ENCODE measurements at regions not wholly inside any gene's neighbourhood (a gene's known extent, or its start where the extent isn't known, plus 50 kb on each side); places are given as distances from the start of the nearest gene placed in this dataset.

DNA sequence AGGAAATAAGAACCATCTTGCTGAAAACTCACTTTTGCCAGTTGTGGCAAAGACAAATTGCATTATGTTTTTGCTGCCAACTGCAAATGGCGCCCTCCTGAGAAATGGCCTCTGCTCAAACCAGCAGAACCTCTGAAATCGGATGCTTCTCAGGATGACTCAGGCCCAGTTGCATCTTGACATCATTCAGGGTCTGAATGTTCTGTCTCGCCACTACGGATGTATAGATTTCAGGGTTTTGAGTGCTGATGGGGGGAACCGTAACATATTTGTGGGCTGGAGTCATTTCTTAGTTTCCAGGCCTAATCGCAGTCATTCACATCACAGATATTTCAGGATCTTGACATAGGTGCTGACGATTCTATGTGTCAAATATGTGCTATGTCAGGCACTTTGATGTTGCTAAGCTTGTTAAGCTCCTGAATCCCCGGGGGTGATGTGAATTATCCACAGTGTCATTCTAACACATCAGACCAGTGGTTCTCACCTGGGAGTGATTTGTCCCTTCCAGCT lies 207.1 kb downstream of the NFATC2 start:
- no peak overlapping the region for H3K27ac ChIP-seq (ENCODE audit: low read depth, low read length)
- no peak overlapping the region for H3K4me3 ChIP-seq (ENCODE audit: low read length)
- H3K27me3 ChIP-seq (ENCODE audit: control insufficient read depth, low read length) = 0 out of 2 replicates have a peak, but pooled peaks cover 3% of the 10 kb centered on the region
- no peaks in the 10 kb centered on the region for H3K9me3 ChIP-seq (ENCODE audit: control insufficient read depth, insufficient read depth, low read length)
- no peaks in the 10 kb centered on the region for H3K36me3 ChIP-seq (ENCODE audit: control insufficient read depth, low read length)
- TF ChIP-seq EZH2phosphoT487 (IDR thresholded peaks at IDR 0.05; ENCODE audit: borderline replicate concordance, low read length) = no peak
- TF ChIP-seq, protein P1, sequence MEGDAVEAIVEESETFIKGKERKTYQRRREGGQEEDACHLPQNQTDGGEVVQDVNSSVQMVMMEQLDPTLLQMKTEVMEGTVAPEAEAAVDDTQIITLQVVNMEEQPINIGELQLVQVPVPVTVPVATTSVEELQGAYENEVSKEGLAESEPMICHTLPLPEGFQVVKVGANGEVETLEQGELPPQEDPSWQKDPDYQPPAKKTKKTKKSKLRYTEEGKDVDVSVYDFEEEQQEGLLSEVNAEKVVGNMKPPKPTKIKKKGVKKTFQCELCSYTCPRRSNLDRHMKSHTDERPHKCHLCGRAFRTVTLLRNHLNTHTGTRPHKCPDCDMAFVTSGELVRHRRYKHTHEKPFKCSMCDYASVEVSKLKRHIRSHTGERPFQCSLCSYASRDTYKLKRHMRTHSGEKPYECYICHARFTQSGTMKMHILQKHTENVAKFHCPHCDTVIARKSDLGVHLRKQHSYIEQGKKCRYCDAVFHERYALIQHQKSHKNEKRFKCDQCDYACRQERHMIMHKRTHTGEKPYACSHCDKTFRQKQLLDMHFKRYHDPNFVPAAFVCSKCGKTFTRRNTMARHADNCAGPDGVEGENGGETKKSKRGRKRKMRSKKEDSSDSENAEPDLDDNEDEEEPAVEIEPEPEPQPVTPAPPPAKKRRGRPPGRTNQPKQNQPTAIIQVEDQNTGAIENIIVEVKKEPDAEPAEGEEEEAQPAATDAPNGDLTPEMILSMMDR (IDR thresholded peaks at IDR 0.05; ENCODE audit: low read depth, low read length, poor library complexity, severe bottlenecking) = no peak
- H3K79me2 ChIP-seq (ENCODE audit: control insufficient read depth, low read length) = no peaks in the 10 kb centered on the region
- no peaks in the 10 kb centered on the region for H4K20me1 ChIP-seq (ENCODE audit: control insufficient read depth, insufficient read depth, low read depth, low read length)
- H3K4me1 ChIP-seq (ENCODE audit: control insufficient read depth, low read length) = no peaks in the 10 kb centered on the region
- H3K4me2 ChIP-seq (ENCODE audit: low read length) = no peak overlapping the region
- H3F3A ChIP-seq (ENCODE audit: control insufficient read depth, insufficient read depth) = no peaks in the 10 kb centered on the region
- H3K9me2 ChIP-seq (replicated peaks; ENCODE audit: control insufficient read depth, low read length) = no peaks in the 10 kb centered on the region

DNA sequence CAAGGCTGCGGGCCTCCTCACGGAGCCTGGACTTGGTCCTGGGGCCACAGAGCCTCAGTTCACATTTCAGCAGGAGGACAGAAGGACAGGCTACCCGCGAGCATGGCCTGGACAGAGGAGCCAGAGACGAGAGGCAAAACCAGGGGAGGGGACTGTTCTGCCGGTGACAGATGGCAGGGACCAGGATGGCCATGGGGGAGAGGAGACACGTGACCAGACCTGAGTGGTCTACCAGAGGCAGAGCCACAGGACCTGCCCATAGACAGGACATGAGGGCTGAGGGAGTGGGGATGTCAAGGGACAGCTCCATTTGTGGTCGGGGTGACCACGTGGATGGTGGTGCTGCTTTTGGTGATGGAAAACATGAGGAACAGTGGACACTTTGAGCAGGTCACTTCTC lies 207.9 kb downstream of the NFATC2 start:
- Histone ChIP-seq H3K9me3 (ENCODE audit: control insufficient read depth, insufficient read depth, low read length) (no peaks in the 10 kb centered on the region), H3K4me3 (ENCODE audit: low read length) (no peak overlapping the region), H3K27ac (ENCODE audit: low read depth, low read length) (no peak overlapping the region), H3K4me2 (ENCODE audit: low read length) (no peak overlapping the region), H3K36me3 (ENCODE audit: control insufficient read depth, low read length) (no peaks in the 10 kb centered on the region), H3K4me1 (ENCODE audit: control insufficient read depth, low read length) (no peaks in the 10 kb centered on the region), H3K9me2 (replicated peaks; ENCODE audit: control insufficient read depth, low read length) (no peaks in the 10 kb centered on the region), H3F3A (ENCODE audit: control insufficient read depth, insufficient read depth) (no peaks in the 10 kb centered on the region), H3K79me2 (ENCODE audit: control insufficient read depth, low read length) (no peaks in the 10 kb centered on the region), H4K20me1 (ENCODE audit: control insufficient read depth, insufficient read depth, low read depth, low read length) (no peaks in the 10 kb centered on the region), H3K27me3 (ENCODE audit: control insufficient read depth, low read length) (no peaks in the 10 kb centered on the region)
- TF ChIP-seq, protein P1 (IDR thresholded peaks at IDR 0.05; ENCODE audit: low read depth, low read length, poor library complexity, severe bottlenecking) = no peak
- no peak for TF ChIP-seq EZH2phosphoT487 (IDR thresholded peaks at IDR 0.05; ENCODE audit: borderline replicate concordance, low read length)

DNA sequence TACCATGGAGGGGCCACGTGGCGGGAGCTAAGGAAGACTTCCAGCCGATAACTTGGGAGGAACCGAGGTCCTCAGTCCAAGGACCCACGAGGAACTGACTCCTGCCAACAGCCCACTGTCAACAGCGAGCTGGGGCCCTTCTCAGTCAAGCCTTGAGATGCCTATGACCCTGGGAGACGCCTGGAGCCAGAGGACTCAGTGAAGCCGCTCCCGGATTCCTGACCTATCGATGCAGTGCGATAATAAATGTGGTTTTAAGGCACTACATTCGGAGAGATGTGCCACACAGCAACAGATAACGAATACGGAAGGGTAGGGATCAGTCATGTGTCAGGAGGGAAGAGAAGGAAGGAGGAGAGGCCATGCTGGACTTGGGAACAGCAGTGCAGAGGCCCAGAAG lies 208.5 kb downstream of the NFATC2 start:
- TF ChIP-seq EZH2phosphoT487 (IDR thresholded peaks at IDR 0.05; ENCODE audit: borderline replicate concordance, low read length) = no peak
- TF ChIP-seq, protein P1 (IDR thresholded peaks at IDR 0.05; ENCODE audit: low read depth, low read length, poor library complexity, severe bottlenecking) = no peak
- no peaks in the 10 kb centered on the region for H3K4me1 ChIP-seq (ENCODE audit: control insufficient read depth, low read length)
- H3K9me2 ChIP-seq (replicated peaks; ENCODE audit: control insufficient read depth, low read length) = no peaks in the 10 kb centered on the region
- H4K20me1 ChIP-seq (ENCODE audit: control insufficient read depth, insufficient read depth, low read depth, low read length) = no peaks in the 10 kb centered on the region
- no peak overlapping the region for H3K4me2 ChIP-seq (ENCODE audit: low read length)
- no peaks in the 10 kb centered on the region for H3K36me3 ChIP-seq (ENCODE audit: control insufficient read depth, low read length)
- no peaks in the 10 kb centered on the region for H3F3A ChIP-seq (ENCODE audit: control insufficient read depth, insufficient read depth)
- no peak overlapping the region for H3K27ac ChIP-seq (ENCODE audit: low read depth, low read length)
- H3K4me3 ChIP-seq (ENCODE audit: low read length) = no peak overlapping the region
- H3K27me3 ChIP-seq (ENCODE audit: control insufficient read depth, low read length) = no peaks in the 10 kb centered on the region
- no peaks in the 10 kb centered on the region for H3K79me2 ChIP-seq (ENCODE audit: control insufficient read depth, low read length)
- H3K9me3 ChIP-seq (ENCODE audit: control insufficient read depth, insufficient read depth, low read length) = no peaks in the 10 kb centered on the region

Measured in DOHH2 (cell line).